ENCODE measurements at regions not wholly inside any gene's neighbourhood (a gene's known extent, or its start where the extent isn't known, plus 50 kb on each side); places are given as distances from the start of the nearest gene placed in this dataset.

DNA sequence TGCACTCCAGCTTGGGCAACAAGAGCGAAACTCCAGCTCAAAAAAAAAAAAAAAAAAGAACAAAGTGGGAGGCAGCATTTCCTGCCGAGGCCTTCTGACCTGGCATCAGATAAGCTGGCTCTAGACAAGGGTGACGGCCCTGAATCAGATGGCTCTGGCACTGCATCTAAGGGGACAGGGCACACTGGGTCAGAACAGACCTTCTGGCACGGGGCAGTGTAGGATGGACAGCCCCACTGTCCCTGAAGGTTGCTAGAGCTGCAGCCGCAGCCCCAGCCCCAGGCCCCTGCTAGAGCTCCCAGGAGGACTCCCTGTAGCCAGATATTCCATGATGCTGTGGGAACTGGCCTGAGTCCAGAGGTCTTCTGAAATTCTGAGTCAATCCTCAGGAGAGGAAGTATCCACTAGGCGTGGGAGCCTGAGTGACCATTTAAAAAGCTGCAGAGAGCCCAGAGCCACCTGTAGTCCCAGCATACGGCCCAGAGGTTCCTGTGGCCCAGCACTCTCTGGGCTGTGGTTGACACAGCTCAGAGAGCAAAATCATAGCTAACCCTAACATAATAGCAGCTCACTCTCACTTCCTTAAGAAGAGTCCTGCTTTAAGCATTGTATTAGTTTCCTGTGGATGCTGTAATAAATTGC is 69.2 kb upstream of the MFGE8 start:
- TF ChIP-seq, protein P1, sequence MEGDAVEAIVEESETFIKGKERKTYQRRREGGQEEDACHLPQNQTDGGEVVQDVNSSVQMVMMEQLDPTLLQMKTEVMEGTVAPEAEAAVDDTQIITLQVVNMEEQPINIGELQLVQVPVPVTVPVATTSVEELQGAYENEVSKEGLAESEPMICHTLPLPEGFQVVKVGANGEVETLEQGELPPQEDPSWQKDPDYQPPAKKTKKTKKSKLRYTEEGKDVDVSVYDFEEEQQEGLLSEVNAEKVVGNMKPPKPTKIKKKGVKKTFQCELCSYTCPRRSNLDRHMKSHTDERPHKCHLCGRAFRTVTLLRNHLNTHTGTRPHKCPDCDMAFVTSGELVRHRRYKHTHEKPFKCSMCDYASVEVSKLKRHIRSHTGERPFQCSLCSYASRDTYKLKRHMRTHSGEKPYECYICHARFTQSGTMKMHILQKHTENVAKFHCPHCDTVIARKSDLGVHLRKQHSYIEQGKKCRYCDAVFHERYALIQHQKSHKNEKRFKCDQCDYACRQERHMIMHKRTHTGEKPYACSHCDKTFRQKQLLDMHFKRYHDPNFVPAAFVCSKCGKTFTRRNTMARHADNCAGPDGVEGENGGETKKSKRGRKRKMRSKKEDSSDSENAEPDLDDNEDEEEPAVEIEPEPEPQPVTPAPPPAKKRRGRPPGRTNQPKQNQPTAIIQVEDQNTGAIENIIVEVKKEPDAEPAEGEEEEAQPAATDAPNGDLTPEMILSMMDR (IDR thresholded peaks at IDR 0.05), result no peak

DNA sequence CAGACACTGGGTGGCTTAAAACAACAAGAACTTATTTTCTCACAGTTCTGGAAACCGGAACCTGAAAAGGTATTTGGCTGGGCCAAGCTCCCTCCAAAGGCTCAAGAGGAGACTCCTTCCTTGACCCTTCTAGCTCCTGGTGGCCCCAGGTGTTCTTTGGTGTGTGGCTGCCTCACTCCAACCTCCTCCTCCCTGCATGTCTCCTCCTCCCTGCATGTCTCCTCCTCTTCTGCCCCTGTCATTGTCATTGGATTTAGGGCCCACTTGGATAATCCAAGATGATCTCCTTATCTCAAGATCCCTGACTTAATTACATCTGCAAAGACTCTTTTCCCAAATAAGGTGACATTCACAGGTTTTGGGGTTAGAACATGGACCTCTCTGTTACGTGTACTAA is 69.8 kb upstream of the MFGE8 start:
- TF ChIP-seq, protein P1 (IDR thresholded peaks at IDR 0.05), result no peak

GRCh38 chr15:88983861-88984429 is 70.8 kb upstream of the MFGE8 start:
- TF ChIP-seq, protein P1 (IDR thresholded peaks at IDR 0.05), result no peak

- TF ChIP-seq, protein P1 (IDR thresholded peaks at IDR 0.05), result no peak
Measured at GRCh38 chr15:88985547-88986393, 72.6 kb upstream of the MFGE8 start.

GRCh38 chr15:88986949-88987590 is 73.9 kb upstream of the MFGE8 start:
- TF ChIP-seq, protein P1 (IDR thresholded peaks at IDR 0.05), result no peak

GRCh38 chr15:88987591-88987933 is 74.4 kb upstream of the MFGE8 start:
- TF ChIP-seq, protein P1 (IDR thresholded peaks at IDR 0.05), result no peak

DNA sequence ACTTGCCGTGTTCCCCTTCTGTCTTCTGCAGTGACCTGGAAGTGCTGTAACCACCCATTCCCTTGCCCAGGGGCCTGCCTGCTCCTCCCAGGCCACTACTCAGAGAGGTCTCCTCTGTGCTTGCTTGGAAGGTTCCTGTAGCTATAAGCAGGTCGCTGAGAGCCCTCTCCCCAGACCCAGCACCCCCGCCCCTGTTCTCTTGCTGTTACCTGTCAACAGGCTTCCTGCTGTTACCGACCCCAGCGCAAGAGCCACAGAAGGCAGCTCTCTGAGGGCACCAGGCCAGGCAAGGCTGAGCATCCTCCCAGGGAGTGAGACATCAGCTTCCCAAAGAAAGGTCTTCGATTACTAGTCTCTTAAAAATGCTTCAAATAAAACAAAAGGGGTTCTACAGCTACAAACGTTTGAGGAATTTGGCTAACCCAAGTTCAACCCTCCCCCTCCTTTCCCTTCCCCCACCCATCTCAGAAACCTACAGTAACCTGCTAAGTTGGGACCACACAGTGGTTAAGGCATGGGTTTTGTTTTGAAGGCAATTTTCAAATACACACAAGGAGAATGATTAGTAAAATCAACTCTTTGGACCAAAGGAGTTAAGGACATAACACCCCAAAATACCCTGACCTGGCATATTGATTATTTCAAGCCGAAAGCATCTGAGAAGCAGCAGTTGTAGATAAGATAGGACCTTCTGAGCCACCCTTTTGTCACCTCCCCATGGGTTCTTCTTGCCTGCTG is 74.9 kb upstream of the MFGE8 start:
- TF ChIP-seq, protein P1 (IDR thresholded peaks at IDR 0.05), result no peak
